ENCODE measurements at regions not wholly inside any gene's neighbourhood (a gene's known extent, or its start where the extent isn't known, plus 50 kb on each side); places are given as distances from the start of the nearest gene placed in this dataset.

- no peak for TF ChIP-seq SIN3A (conservative IDR thresholded peaks at IDR 0.05 in 1 of 2, IDR thresholded peaks at IDR 0.05 in 1 of 2; ENCODE audit: low read depth in 1 of 2, low read length in 2 of 2)
- TF ChIP-seq E2F6 (IDR thresholded peaks at IDR 0.05), result peak; percentile 50; the same call in 1 of the 2 replicates
- TF ChIP-seq SIRT6 (IDR thresholded peaks at IDR 0.05; ENCODE audit: low read length), result no peak
- no peak for TF ChIP-seq KDM4A (IDR thresholded peaks at IDR 0.05; ENCODE audit: low read depth, low read length, severe bottlenecking)
- no peak for TF ChIP-seq TEAD4 (IDR thresholded peaks at IDR 0.05; ENCODE audit: low read depth, low read length)
- TF ChIP-seq CBX8 (IDR thresholded peaks at IDR 0.05; ENCODE audit: borderline replicate concordance, low read depth, low read length), result no peak
- TF ChIP-seq HDAC2 (IDR thresholded peaks at IDR 0.05; ENCODE audit: borderline replicate concordance in 1 of 2, low read depth in 2 of 2, low read length in 2 of 2), result no peak
- no peak for TF ChIP-seq SRF (IDR thresholded peaks at IDR 0.05; ENCODE audit: low read depth, low read length)
- no peak for TF ChIP-seq RXRA (IDR thresholded peaks at IDR 0.05; ENCODE audit: insufficient read depth, low read depth, low read length)
Measured at GRCh38 chr12:30823764-30824163, 69.0 kb upstream of the CAPRIN2 start (continued).
